ENCODE measurements at regions not wholly inside any gene's neighbourhood (a gene's known extent, or its start where the extent isn't known, plus 50 kb on each side); places are given as distances from the start of the nearest gene placed in this dataset.

- Histone ChIP-seq H3K9me3 (ENCODE audit: severe bottlenecking) (no peaks in the 10 kb centered on the region), H3K36me3 (ENCODE audit: low read depth) (no peaks in the 10 kb centered on the region), H3K4me1 (ENCODE audit: insufficient read depth, poor library complexity, severe bottlenecking) (no peaks in the 10 kb centered on the region), H3K27ac (ENCODE audit: poor library complexity, severe bottlenecking) (no peak overlapping the region), H3K4me3 (ENCODE audit: severe bottlenecking) (no peak overlapping the region), H3K27me3 (ENCODE audit: insufficient read depth, poor library complexity, severe bottlenecking) (peaks cover 27% of the 10 kb centered on the region)
- DNase-seq (ENCODE audit: low spot score): no peak
- TF ChIP-seq CTCF (IDR thresholded peaks at IDR 0.05; ENCODE audit: poor library complexity, severe bottlenecking): no peak
- no peak for ATAC-seq (ENCODE audit: low read depth)
Measured at GRCh38 chr15:97140216-97140615, 809.7 kb downstream of the NR2F2 start.

GRCh38 chr15:97141360-97141759 lies 810.9 kb downstream of the NR2F2 start:
- TF ChIP-seq CTCF (IDR thresholded peaks at IDR 0.05; ENCODE audit: poor library complexity, severe bottlenecking): no peak
- Histone ChIP-seq H3K27me3 (ENCODE audit: insufficient read depth, poor library complexity, severe bottlenecking) (peaks cover 27% of the 10 kb centered on the region), H3K4me3 (ENCODE audit: severe bottlenecking) (no peak overlapping the region), H3K9me3 (ENCODE audit: severe bottlenecking) (no peaks in the 10 kb centered on the region), H3K36me3 (ENCODE audit: low read depth) (no peaks in the 10 kb centered on the region), H3K27ac (ENCODE audit: poor library complexity, severe bottlenecking) (no peak overlapping the region), H3K4me1 (ENCODE audit: insufficient read depth, poor library complexity, severe bottlenecking) (no peaks in the 10 kb centered on the region)
- DNase-seq (ENCODE audit: low spot score) (no peak), ATAC-seq (ENCODE audit: low read depth) (no peak)

- Histone ChIP-seq H3K4me3 (ENCODE audit: severe bottlenecking) (no peak overlapping the region), H3K36me3 (ENCODE audit: low read depth) (no peaks in the 10 kb centered on the region), H3K9me3 (ENCODE audit: severe bottlenecking) (no peaks in the 10 kb centered on the region), H3K4me1 (ENCODE audit: insufficient read depth, poor library complexity, severe bottlenecking) (no peaks in the 10 kb centered on the region), H3K27me3 (ENCODE audit: insufficient read depth, poor library complexity, severe bottlenecking) (peaks cover 27% of the 10 kb centered on the region), H3K27ac (ENCODE audit: poor library complexity, severe bottlenecking) (no peak overlapping the region)
- DNase-seq (ENCODE audit: low spot score) (no peak), ATAC-seq (ENCODE audit: low read depth) (no peak)
- no peak for TF ChIP-seq CTCF (IDR thresholded peaks at IDR 0.05; ENCODE audit: poor library complexity, severe bottlenecking)
Measured at GRCh38 chr15:97141871-97142270, 811.4 kb downstream of the NR2F2 start.

DNA sequence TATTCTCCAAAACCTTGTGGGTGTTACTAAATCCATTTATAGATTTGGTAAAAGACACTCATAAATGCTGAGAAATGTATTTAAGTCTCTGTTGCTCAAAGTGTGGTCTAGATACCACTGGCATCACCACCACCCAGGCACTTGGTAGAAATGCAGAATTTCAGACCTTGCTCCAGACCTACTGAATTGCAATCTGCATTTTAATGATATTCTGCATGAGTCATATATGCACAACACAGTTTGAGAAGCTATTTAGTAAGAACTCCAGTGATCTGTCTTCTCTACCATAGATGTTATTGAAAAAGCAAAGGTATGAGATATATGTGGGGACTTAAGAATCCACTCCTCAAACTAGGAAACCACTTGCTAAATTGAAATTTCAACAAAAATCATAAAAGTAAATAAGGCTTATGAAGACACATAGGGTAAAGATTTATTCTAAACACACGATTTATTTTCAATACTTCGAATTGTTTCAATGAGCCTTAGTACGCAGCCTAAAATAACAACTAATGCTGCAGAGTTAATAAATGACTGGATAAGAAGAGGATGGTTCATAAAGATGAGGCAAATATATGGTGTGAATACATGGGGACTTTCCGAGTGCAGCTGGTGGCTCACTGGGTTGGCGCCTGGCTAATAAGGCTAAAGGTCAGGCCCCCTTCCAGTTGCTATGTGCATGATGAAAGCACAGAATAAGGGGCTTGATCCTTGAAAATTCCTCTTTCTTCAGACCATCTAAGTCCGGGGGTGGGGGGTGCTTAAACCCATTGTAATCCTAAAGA lies 813.3 kb downstream of the NR2F2 start:
- H3K4me1 ChIP-seq (ENCODE audit: insufficient read depth, poor library complexity, severe bottlenecking): no peaks in the 10 kb centered on the region
- H3K27ac ChIP-seq (ENCODE audit: poor library complexity, severe bottlenecking): no peak overlapping the region
- ATAC-seq (ENCODE audit: low read depth) (no peak), DNase-seq (ENCODE audit: low spot score) (no peak)
- TF ChIP-seq CTCF (IDR thresholded peaks at IDR 0.05; ENCODE audit: poor library complexity, severe bottlenecking): no peak
- H3K27me3 ChIP-seq (ENCODE audit: insufficient read depth, poor library complexity, severe bottlenecking): peaks cover 27% of the 10 kb centered on the region
- H3K4me3 ChIP-seq (ENCODE audit: severe bottlenecking): no peak overlapping the region
- H3K36me3 ChIP-seq (ENCODE audit: low read depth): no peaks in the 10 kb centered on the region
- no peaks in the 10 kb centered on the region for H3K9me3 ChIP-seq (ENCODE audit: severe bottlenecking)

DNA sequence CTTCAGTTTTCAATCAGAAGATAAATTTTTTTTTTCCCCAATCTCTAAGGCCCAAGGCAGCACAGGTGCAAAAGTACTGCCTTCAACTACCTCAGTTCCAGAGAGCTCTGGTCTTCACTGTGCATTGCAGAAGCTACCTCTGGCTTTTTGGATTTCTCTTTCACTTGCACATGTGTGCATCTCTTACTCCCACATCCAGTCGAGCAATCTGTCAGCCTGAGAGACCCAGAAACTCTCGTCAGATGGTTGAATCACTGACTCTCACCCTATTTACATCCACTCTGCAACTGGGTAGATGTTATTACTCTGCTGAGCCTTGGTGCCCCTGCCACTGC lies 813.8 kb downstream of the NR2F2 start:
- ATAC-seq (ENCODE audit: low read depth) (no peak), DNase-seq (ENCODE audit: low spot score) (no peak)
- H3K36me3 ChIP-seq (ENCODE audit: low read depth): no peaks in the 10 kb centered on the region
- peaks cover 27% of the 10 kb centered on the region for H3K27me3 ChIP-seq (ENCODE audit: insufficient read depth, poor library complexity, severe bottlenecking)
- H3K9me3 ChIP-seq (ENCODE audit: severe bottlenecking): no peaks in the 10 kb centered on the region
- TF ChIP-seq CTCF (IDR thresholded peaks at IDR 0.05; ENCODE audit: poor library complexity, severe bottlenecking): no peak
- no peaks in the 10 kb centered on the region for H3K4me1 ChIP-seq (ENCODE audit: insufficient read depth, poor library complexity, severe bottlenecking)
- no peak overlapping the region for H3K4me3 ChIP-seq (ENCODE audit: severe bottlenecking)
- no peak overlapping the region for H3K27ac ChIP-seq (ENCODE audit: poor library complexity, severe bottlenecking)
